MCF 10A (cell line): ENCODE measurements at regions not wholly inside any gene's neighbourhood (a gene's known extent, or its start where the extent isn't known, plus 50 kb on each side); places are given as distances from the start of the nearest gene placed in this dataset.

Experiments used
- BruUV-seq: library from RNA; stranded (reverse); fragments of 400-500 nt; replicated peaks from 2 replicates; lab custom pipeline; 2021; lab: Mats Ljungman, UMichigan
- CTCF ChIA-PET: fragments of 300-600 bp; sonication (Branson Sonifier 250); formaldehyde crosslinking; extraction: SDS; loops from one replicate; lab custom pipeline; 2021; ENCODE audit warnings: antibody characterized with exemption, inconsistent platforms; lab: Yijun Ruan, JAX
- POLR2A ChIA-PET: fragments of 300-600, 350-650 bp; sonication (Branson Sonifier 250); formaldehyde crosslinking; extraction: SDS; loops from one replicate; lab custom pipeline; 2020; ENCODE audit warnings: antibody characterized with exemption, inconsistent platforms; lab: Yijun Ruan, JAX
- DNase-seq: peaks from one replicate; pipeline ENCODE4 v3.0.0-alpha.2; 2018; ENCODE audit not compliant: unreplicated experiment
- H3K27ac Mint-ChIP-seq: one replicate; pipeline ENCODE4 v1.8.0; 2022; ENCODE audit warnings: mild to moderate bottlenecking, low read depth, mixed read lengths; ENCODE audit not compliant: unreplicated experiment
- H3K27me3 Mint-ChIP-seq: one replicate; pipeline ENCODE4 v1.8.0; 2022; ENCODE audit warnings: mixed read lengths; ENCODE audit not compliant: insufficient read depth, unreplicated experiment
- H3K36me3 Mint-ChIP-seq: one replicate; pipeline ENCODE4 v1.8.0; 2022; ENCODE audit warnings: mild to moderate bottlenecking, moderate library complexity, mixed read lengths; ENCODE audit not compliant: insufficient read depth, unreplicated experiment
- H3K4me1 Mint-ChIP-seq: one replicate; pipeline ENCODE4 v1.8.0; 2022; ENCODE audit warnings: mixed read lengths; ENCODE audit not compliant: insufficient read depth, unreplicated experiment
- H3K4me3 Mint-ChIP-seq: one replicate; pipeline ENCODE4 v1.8.0; 2022; ENCODE audit warnings: mild to moderate bottlenecking, moderate library complexity, mixed read lengths; ENCODE audit not compliant: unreplicated experiment
- H3K9me3 Mint-ChIP-seq: one replicate; pipeline ENCODE4 v1.8.0; 2022; ENCODE audit warnings: mixed read lengths; ENCODE audit not compliant: unreplicated experiment
- CTCF ChIP-seq: fragments of 200-600 bp; IDR thresholded peaks from one replicate; pipeline ENCODE4 v1.8.0; 2022; ENCODE audit warnings: antibody characterized with exemption, mild to moderate bottlenecking; ENCODE audit not compliant: unreplicated experiment
- intact Hi-C: fragments of 100-400 bp; cut with micrococcal nuclease; formaldehyde crosslinking; loops from 2 replicates; pipeline ENCODE4 v1.14.1; 2022

- no peak for TF ChIP-seq CTCF
- intact Hi-C loops = no loop called here
- no peaks in the 10 kb centered on the region for H3K9me3 Mint-ChIP-seq
- no peak overlapping the region for H3K4me3 Mint-ChIP-seq
- ChIA-PET POLR2A (interaction anchor here (0.7 to 1.0 kb wide), 2 partner anchors 8 to 543 kb away, joined by 3 to 4 read pairs; no protein-coding TSS in a partner anchor), CTCF (no interaction called here)
- peak; percentile 76 for DNase-seq
- peaks cover 6% of the 10 kb centered on the region for H3K36me3 Mint-ChIP-seq
- no peaks in the 10 kb centered on the region for H3K27me3 Mint-ChIP-seq
- no TSS peak for BruUV-seq
- H3K4me1 Mint-ChIP-seq = peaks cover 22% of the 10 kb centered on the region
- H3K27ac Mint-ChIP-seq = peak overlapping the region; percentile 16
Measured at GRCh38 chr6:14706378-14706929, 539.4 kb upstream of the JARID2 start.

GRCh38 chr6:14707276-14707675, 538.6 kb upstream of the JARID2 start:
- Mint-ChIP-seq H3K9me3 (no peaks in the 10 kb centered on the region), H3K36me3 (peaks cover 7% of the 10 kb centered on the region), H3K4me1 (peaks cover 24% of the 10 kb centered on the region), H3K4me3 (no peak overlapping the region), H3K27me3 (no peaks in the 10 kb centered on the region), H3K27ac (no peak overlapping the region)
- TF ChIP-seq CTCF = no peak
- no peak for DNase-seq
- no TSS peak for BruUV-seq
- ChIA-PET POLR2A (interaction anchor here (0.7 to 1.3 kb wide), 4 partner anchors 9 to 467 kb away, joined by 3 read pairs; no protein-coding TSS in a partner anchor), CTCF (no interaction called here)
- intact Hi-C loops = no loop called here

GRCh38 chr6:14707971-14708465, 537.9 kb upstream of the JARID2 start:
- DNase-seq = no peak
- H3K27me3 Mint-ChIP-seq = no peaks in the 10 kb centered on the region
- no peaks in the 10 kb centered on the region for H3K9me3 Mint-ChIP-seq
- peaks cover 29% of the 10 kb centered on the region for H3K4me1 Mint-ChIP-seq
- no peak overlapping the region for H3K4me3 Mint-ChIP-seq
- BruUV-seq = no TSS peak
- no peak overlapping the region for H3K27ac Mint-ChIP-seq
- TF ChIP-seq CTCF = no peak
- H3K36me3 Mint-ChIP-seq = peaks cover 7% of the 10 kb centered on the region
- intact Hi-C loops = no loop called here
- POLR2A ChIA-PET = interaction anchor here (1.0 to 1.3 kb wide), 2 partner anchors 9 to 47 kb away, joined by 3 read pairs; no protein-coding TSS in a partner anchor
- CTCF ChIA-PET = interaction anchor here (0.5 kb wide), 1 partner anchor 21 kb away, joined by 3 read pairs; no protein-coding TSS in a partner anchor

- Mint-ChIP-seq H3K27me3 (no peaks in the 10 kb centered on the region), H3K4me3 (no peak overlapping the region), H3K4me1 (peaks cover 41% of the 10 kb centered on the region), H3K9me3 (no peaks in the 10 kb centered on the region), H3K27ac (no peak overlapping the region), H3K36me3 (peaks cover 7% of the 10 kb centered on the region)
- intact Hi-C loops = no loop called here
- no TSS peak for BruUV-seq
- peak; percentile 30 for DNase-seq
- ChIA-PET CTCF (interaction anchor here (0.6 kb wide), 1 partner anchor 9 kb away, joined by 3 read pairs; no protein-coding TSS in a partner anchor), POLR2A (no interaction called here)
- TF ChIP-seq CTCF = no peak
Measured at GRCh38 chr6:14709066-14709670, 536.7 kb upstream of the JARID2 start.
